ENCODE measurements at regions not wholly inside any gene's neighbourhood (a gene's known extent, or its start where the extent isn't known, plus 50 kb on each side); places are given as distances from the start of the nearest gene placed in this dataset.

DNA sequence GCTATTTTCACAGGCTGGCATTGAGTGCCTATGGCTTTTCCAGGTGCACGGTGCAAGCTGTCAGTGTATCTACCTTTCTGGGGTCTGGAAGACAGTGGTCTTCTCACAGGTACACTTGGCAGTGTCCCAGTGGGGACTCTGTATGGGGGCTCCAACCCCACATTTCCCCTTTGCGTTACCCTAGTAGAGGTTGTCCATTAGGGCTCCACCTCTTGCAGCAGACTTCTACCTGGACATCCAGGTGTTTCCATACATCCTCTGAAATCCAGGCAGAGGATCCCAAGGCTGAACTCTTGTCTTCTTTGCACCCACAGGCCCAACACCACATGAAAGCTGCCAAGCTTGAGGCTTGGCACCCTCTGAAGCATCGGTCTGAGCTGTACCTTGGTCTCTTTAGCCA is 735.7 kb upstream of the INTU start:
- TF ChIP-seq, protein P1, sequence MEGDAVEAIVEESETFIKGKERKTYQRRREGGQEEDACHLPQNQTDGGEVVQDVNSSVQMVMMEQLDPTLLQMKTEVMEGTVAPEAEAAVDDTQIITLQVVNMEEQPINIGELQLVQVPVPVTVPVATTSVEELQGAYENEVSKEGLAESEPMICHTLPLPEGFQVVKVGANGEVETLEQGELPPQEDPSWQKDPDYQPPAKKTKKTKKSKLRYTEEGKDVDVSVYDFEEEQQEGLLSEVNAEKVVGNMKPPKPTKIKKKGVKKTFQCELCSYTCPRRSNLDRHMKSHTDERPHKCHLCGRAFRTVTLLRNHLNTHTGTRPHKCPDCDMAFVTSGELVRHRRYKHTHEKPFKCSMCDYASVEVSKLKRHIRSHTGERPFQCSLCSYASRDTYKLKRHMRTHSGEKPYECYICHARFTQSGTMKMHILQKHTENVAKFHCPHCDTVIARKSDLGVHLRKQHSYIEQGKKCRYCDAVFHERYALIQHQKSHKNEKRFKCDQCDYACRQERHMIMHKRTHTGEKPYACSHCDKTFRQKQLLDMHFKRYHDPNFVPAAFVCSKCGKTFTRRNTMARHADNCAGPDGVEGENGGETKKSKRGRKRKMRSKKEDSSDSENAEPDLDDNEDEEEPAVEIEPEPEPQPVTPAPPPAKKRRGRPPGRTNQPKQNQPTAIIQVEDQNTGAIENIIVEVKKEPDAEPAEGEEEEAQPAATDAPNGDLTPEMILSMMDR (IDR thresholded peaks at IDR 0.05), result no peak
- TF ChIP-seq POLR2A (IDR thresholded peaks at IDR 0.05), result no peak
- Histone ChIP-seq H3K27me3 (no peaks in the 10 kb centered on the region), H3K36me3 (no peaks in the 10 kb centered on the region), H3K4me1 (no peaks in the 10 kb centered on the region), H3K4me3 (no peak overlapping the region), H3K9me3 (peaks cover 0 to 8% (median 2%) of the 10 kb centered on the region in 4 donors), H3K27ac (no peak overlapping the region)
- DNase-seq, result no peak

DNA sequence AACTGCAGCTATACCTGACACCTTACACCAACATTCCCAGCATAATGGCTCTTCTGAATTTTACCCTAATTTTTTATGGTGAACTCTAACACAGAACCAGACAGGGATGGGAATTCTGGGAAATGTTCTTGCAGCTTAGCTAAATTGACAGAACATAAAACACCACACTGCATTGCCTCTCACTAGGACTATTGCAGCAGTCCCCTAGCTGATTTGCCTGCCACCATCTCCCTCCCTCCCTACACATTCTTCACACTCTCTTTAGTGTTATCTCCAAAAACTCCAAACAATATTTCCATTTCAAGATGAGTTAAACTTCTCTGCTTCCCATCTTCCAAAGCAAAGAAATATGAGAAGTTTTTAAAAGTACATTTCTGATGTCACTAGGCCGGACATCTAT is 733.9 kb upstream of the INTU start:
- H3K4me3 ChIP-seq, result no peak overlapping the region
- H3K9me3 ChIP-seq, result peaks cover 0 to 8% (median 2%) of the 10 kb centered on the region in 4 donors
- no peaks in the 10 kb centered on the region for H3K27me3 ChIP-seq
- no peaks in the 10 kb centered on the region for H3K4me1 ChIP-seq
- no peak for TF ChIP-seq POLR2A (IDR thresholded peaks at IDR 0.05)
- TF ChIP-seq, protein P1 (IDR thresholded peaks at IDR 0.05), result no peak
- no peaks in the 10 kb centered on the region for H3K36me3 ChIP-seq
- H3K27ac ChIP-seq, result peak overlapping the region in 1 of 4 donors; percentile 14
- DNase-seq, result no peak

DNA sequence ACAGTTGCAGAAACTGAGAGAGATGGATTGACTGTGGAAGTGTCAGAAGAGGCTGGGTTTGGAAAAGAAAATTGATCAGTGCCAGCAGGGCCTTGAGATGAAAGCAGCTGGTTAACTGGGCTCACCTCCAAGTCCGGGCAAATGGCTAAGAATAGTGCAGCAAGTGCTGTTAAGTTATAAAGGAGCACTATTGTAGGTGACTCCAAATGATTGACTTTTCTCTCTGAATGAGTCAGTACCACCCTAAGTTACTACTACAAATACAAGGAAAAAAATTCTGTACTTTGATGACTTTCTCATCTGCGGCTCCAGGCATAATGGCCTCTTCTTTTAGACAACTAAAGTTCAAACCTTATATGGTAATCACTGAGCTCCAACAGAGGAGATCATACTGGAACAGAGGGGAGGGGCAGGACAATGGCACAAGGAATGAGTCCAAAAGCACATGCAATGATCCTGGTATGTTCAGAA is 733.4 kb upstream of the INTU start:
- no peaks in the 10 kb centered on the region for H3K27me3 ChIP-seq
- H3K27ac ChIP-seq, result peak overlapping the region in 1 of 4 donors; percentile 14
- H3K9me3 ChIP-seq, result peaks cover 0 to 8% (median 2%) of the 10 kb centered on the region in 4 donors
- no peaks in the 10 kb centered on the region for H3K36me3 ChIP-seq
- DNase-seq, result no peak
- no peaks in the 10 kb centered on the region for H3K4me1 ChIP-seq
- TF ChIP-seq, protein P1 (IDR thresholded peaks at IDR 0.05), result no peak
- no peak for TF ChIP-seq POLR2A (IDR thresholded peaks at IDR 0.05)
- no peak overlapping the region for H3K4me3 ChIP-seq

DNA sequence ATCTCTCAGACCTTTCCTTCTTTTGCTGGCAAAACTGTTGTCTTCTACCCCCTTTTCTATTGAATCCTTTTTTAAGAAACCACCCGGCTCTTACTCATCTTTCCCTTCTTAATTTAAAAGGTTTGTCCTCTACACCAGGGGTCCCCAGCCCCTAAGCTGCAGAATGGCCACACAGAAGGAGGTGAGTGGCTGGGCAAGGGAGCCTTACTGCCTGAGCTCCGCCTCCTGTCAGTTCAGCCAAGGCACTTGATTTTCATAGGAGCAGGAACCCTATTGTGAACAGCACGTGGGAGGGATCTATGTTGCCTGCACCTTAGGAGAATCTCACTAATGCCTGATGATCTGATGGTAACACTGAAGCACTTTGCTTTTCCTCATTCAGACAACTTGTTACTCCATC is 726.3 kb upstream of the INTU start:
- no peak overlapping the region for H3K27ac ChIP-seq
- H3K9me3 ChIP-seq, result no peaks in the 10 kb centered on the region
- H3K36me3 ChIP-seq, result no peaks in the 10 kb centered on the region
- no peak overlapping the region for H3K4me3 ChIP-seq
- no peaks in the 10 kb centered on the region for H3K4me1 ChIP-seq
- no peak for DNase-seq
- no peak for TF ChIP-seq POLR2A (IDR thresholded peaks at IDR 0.05)
- TF ChIP-seq, protein P1 (IDR thresholded peaks at IDR 0.05), result no peak
- H3K27me3 ChIP-seq, result no peaks in the 10 kb centered on the region

DNA sequence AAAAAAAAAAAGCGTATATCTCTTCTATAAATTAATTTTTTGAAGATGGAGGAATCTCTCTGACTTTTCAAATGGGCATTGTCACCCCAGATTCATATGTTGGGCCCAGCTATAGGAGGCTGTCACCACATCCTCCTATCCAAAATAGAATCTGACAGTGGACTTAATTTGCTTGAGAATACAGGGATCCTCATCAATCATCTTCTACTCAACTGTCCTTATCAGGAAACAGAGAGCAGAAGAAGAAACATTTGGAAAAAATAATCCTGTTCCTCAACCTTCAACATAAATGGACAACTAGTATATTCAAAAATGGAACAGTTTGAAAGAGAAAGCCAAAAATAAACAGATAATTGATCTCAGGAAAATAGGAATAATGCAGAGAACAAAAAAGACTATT is 725.4 kb upstream of the INTU start:
- H3K27ac ChIP-seq, result no peak overlapping the region
- no peak for DNase-seq
- TF ChIP-seq, protein P1 (IDR thresholded peaks at IDR 0.05), result no peak
- no peak overlapping the region for H3K4me3 ChIP-seq
- no peaks in the 10 kb centered on the region for H3K4me1 ChIP-seq
- no peaks in the 10 kb centered on the region for H3K36me3 ChIP-seq
- H3K9me3 ChIP-seq, result no peaks in the 10 kb centered on the region
- H3K27me3 ChIP-seq, result no peaks in the 10 kb centered on the region

DNA sequence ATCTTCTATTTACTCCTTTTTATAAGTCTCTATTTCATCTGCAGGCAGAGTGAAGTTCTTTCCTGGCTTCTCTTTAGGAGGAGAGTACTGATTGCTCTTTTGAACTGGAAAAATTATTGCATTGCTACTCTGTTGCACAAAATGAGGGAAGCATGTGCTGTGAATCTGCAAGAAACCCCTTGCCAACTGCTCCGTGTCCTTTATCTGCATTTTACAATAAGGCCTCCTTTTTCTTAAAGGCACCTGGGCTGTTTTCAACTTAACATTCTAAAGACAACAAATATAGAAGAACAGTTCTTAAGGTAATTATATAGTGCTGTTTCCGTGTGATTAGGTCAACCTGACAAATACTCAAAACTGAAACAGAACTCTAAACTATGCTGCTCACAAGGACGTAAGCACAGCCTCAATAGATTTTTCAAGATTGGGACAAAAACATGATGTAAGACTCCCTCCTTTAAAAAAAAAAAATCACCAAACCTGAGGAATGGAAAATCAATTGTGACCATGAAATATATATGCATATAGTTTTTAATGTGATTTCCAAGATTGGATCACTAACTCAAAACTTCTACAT is 716.6 kb upstream of the INTU start:
- Histone ChIP-seq H3K36me3 (no peaks in the 10 kb centered on the region), H3K9me3 (no peaks in the 10 kb centered on the region), H3K4me1 (no peaks in the 10 kb centered on the region), H3K27me3 (no peaks in the 10 kb centered on the region), H3K27ac (no peak overlapping the region), H3K4me3 (no peak overlapping the region)
- TF ChIP-seq, protein P1 (IDR thresholded peaks at IDR 0.05), result no peak
- no peak for TF ChIP-seq POLR2A (IDR thresholded peaks at IDR 0.05)
- DNase-seq, result no peak

Data from Peyer's patch (tissue), 4 donors.